PC-3 (cell line): ENCODE measurements at regions not wholly inside any gene's neighbourhood (a gene's known extent, or its start where the extent isn't known, plus 50 kb on each side); places are given as distances from the start of the nearest gene placed in this dataset.

ENCODE experiments used
- ATAC-seq: fragments of 200-7000 bp; cut with Tn5 transposase; 2 replicates; pipeline ENCODE4 v1.9.1; 2020; ENCODE audit warnings: mild to moderate bottlenecking, moderate library complexity
- BruUV-seq: library from RNA; stranded (reverse); fragments of 400-500 nt; replicated peaks from 2 replicates; lab custom pipeline; 2021; lab: Mats Ljungman, UMichigan
- CTCF ChIA-PET: fragments of 300-600 bp; sonication (Branson Sonifier 250); formaldehyde crosslinking; loops from one replicate; lab custom pipeline; 2022; ENCODE audit warnings: antibody characterized with exemption; lab: Charles Lee
- POLR2A ChIA-PET: fragments of 300-600 bp; sonication (Branson Sonifier 250); formaldehyde crosslinking; loops from one replicate; lab custom pipeline; 2022; ENCODE audit warnings: antibody characterized with exemption; ENCODE audit not compliant: unreplicated experiment; lab: Charles Lee
- DNase-seq: peaks from one replicate; pipeline ENCODE4 v3.0.0-alpha.2; 2015
- H2AFZ ChIP-seq: fragments of 300-600 bp; sonication (generic); 2 replicates; pipeline ENCODE4 v1.6.0; 2016; ENCODE audit warnings: antibody characterized with exemption, low read length
- H3F3A ChIP-seq: fragments of 300-600 bp; sonication (generic); one replicate; pipeline ENCODE4 v1.6.0; 2017; ENCODE audit warnings: antibody characterized with exemption, low read length, control low read depth, mild to moderate bottlenecking; ENCODE audit not compliant: unreplicated experiment
- H3K27ac ChIP-seq: fragments of 300-600 bp; sonication (generic); 2 replicates; pipeline ENCODE4 v1.5.1; 2016; ENCODE audit warnings: mild to moderate bottlenecking, low read length
- H3K27me3 ChIP-seq: fragments of 300-600 bp; sonication (generic); 2 replicates; pipeline ENCODE4 v1.6.1; 2016; ENCODE audit warnings: low read length, mixed read lengths
- H3K36me3 ChIP-seq: fragments of 300-600 bp; sonication (generic); 2 replicates; pipeline ENCODE4 v1.6.1; 2016; ENCODE audit warnings: low read depth, mixed run types, low read length, mixed read lengths
- H3K4me1 ChIP-seq: fragments of 300-600 bp; sonication (generic); 2 replicates; pipeline ENCODE4 v1.5.1; 2016; ENCODE audit warnings: low read length; ENCODE audit not compliant: insufficient read depth
- H3K4me2 ChIP-seq: fragments of 300-600 bp; sonication (generic); 2 replicates; pipeline ENCODE4 v1.6.0; 2016; ENCODE audit warnings: low read length
- H3K4me3 ChIP-seq: fragments of 300-600 bp; sonication (generic); 2 replicates; pipeline ENCODE4 v1.5.1; 2016; ENCODE audit warnings: mild to moderate bottlenecking, low read length, mixed read lengths
- H3K79me2 ChIP-seq: fragments of 300-600 bp; sonication (generic); 2 replicates; pipeline ENCODE4 v1.6.1; 2017; ENCODE audit warnings: low read length, mixed read lengths
- H3K9ac ChIP-seq: fragments of 300-600 bp; sonication (generic); 2 replicates; pipeline ENCODE4 v1.6.0; 2016; ENCODE audit warnings: mild to moderate bottlenecking, low read length
- H3K9me2 ChIP-seq: fragments of 300-600 bp; sonication (generic); replicated peaks from 2 replicates; pipeline ENCODE4 v1.6.1; 2016; ENCODE audit warnings: mixed run types, low read length, mixed read lengths
- H3K9me3 ChIP-seq: fragments of 300-600 bp; sonication (generic); 2 replicates; pipeline ENCODE4 v1.6.1; 2016; ENCODE audit warnings: low read length, mixed read lengths
- H4K20me1 ChIP-seq: fragments of 300-600 bp; sonication (generic); 2 replicates; pipeline ENCODE4 v1.6.1; 2016; ENCODE audit warnings: low read length, mixed read lengths
- CTCF ChIP-seq: fragments of 300-600 bp; sonication (generic); conservative IDR thresholded peaks from 2 replicates; pipeline ENCODE4 v1.5.1; 2017; ENCODE audit warnings: antibody characterized with exemption, low read depth, mild to moderate bottlenecking, low read length
- EZH2 ChIP-seq: fragments of 300-600 bp; sonication (generic); IDR thresholded peaks from one replicate; pipeline ENCODE4 v1.6.1; 2017; ENCODE audit warnings: antibody characterized with exemption, mild to moderate bottlenecking, low read length; ENCODE audit not compliant: unreplicated experiment
- EZH2phosphoT487 ChIP-seq: fragments of 300-600 bp; sonication (generic); IDR thresholded peaks from 2 replicates; pipeline ENCODE4 v1.6.1; 2018; ENCODE audit warnings: mild to moderate bottlenecking, antibody characterized with exemption, low read length, borderline replicate concordance
- intact Hi-C: fragments of 100-400 bp; cut with micrococcal nuclease; formaldehyde crosslinking; loops from 2 replicates; pipeline ENCODE4 v1.9.0; 2023

GRCh38 chr17:65457183-65457582 lies 104.3 kb downstream of the AXIN2 start:
- H3K27ac ChIP-seq, result no peak overlapping the region
- intact Hi-C loops, result loop anchor here (5.0 to 10.0 kb wide), 3 partner anchors 100 to 530 kb away; no protein-coding TSS in a partner anchor

GRCh38 chr17:65456368-65457151 lies 104.9 kb downstream of the AXIN2 start:
- no peak for ATAC-seq
- POLR2A ChIA-PET, result no interaction called here

More at GRCh38 chr17:65457183-65457582, 104.3 kb downstream of the AXIN2 start:
- Histone ChIP-seq H3K36me3 (no peaks in the 10 kb centered on the region), H3F3A (no peaks in the 10 kb centered on the region), H3K4me2 (no peak overlapping the region), H3K9me2 (no peaks in the 10 kb centered on the region), H3K4me1 (no peaks in the 10 kb centered on the region), H4K20me1 (no peaks in the 10 kb centered on the region), H3K27me3 (0 out of 2 replicates have a peak, but pooled peaks cover 2% of the 10 kb centered on the region), H2AFZ (no peak overlapping the region), H3K9me3 (no peaks in the 10 kb centered on the region), H3K4me3 (no peak overlapping the region), H3K9ac (no peak overlapping the region), H3K79me2 (no peaks in the 10 kb centered on the region)
- ChIA-PET CTCF (no interaction called here), POLR2A (no interaction called here)
- DNase-seq, result no peak
- BruUV-seq, result no TSS peak
- ATAC-seq, result no peak
- TF ChIP-seq EZH2phosphoT487 (no peak), EZH2 (no peak), CTCF (no peak)

More at GRCh38 chr17:65456368-65457151, 104.9 kb downstream of the AXIN2 start:
- intact Hi-C loops, result loop anchor here (5.0 to 10.0 kb wide), 3 partner anchors 101 to 531 kb away; no protein-coding TSS in a partner anchor
- DNase-seq, result no peak
- H3K27ac ChIP-seq, result no peak overlapping the region
- no peaks in the 10 kb centered on the region for H3K9me2 ChIP-seq
- H3K9me3 ChIP-seq, result no peaks in the 10 kb centered on the region
- BruUV-seq, result no TSS peak
- no peaks in the 10 kb centered on the region for H3K4me1 ChIP-seq
- H3K36me3 ChIP-seq, result no peaks in the 10 kb centered on the region
- 0 out of 2 replicates have a peak, but pooled peaks cover 2% of the 10 kb centered on the region for H3K27me3 ChIP-seq
- H3K9ac ChIP-seq, result no peak overlapping the region
- no peak overlapping the region for H2AFZ ChIP-seq
- TF ChIP-seq EZH2 (no peak), EZH2phosphoT487 (no peak), CTCF (no peak)
- no peak overlapping the region for H3K4me3 ChIP-seq
- H3K79me2 ChIP-seq, result no peaks in the 10 kb centered on the region
- CTCF ChIA-PET, result no interaction called here
- H3K4me2 ChIP-seq, result no peak overlapping the region
- no peaks in the 10 kb centered on the region for H4K20me1 ChIP-seq
- H3F3A ChIP-seq, result no peaks in the 10 kb centered on the region
